Left lung (tissue), 4 donors: ENCODE measurements at regions not wholly inside any gene's neighbourhood (a gene's known extent, or its start where the extent isn't known, plus 50 kb on each side); places are given as distances from the start of the nearest gene placed in this dataset.

Source experiments
- ATAC-seq: fragments of 200-7000 bp; cut with Tn5 transposase; one replicate; pipeline ENCODE4 v1.9.1; 2020; ENCODE audit warnings: moderate library complexity
- DNase-seq, 4 donors: peaks; one replicate each; pipeline ENCODE4 v3.0.0-alpha.2; 2013 to 2020
- H3K27ac ChIP-seq, 2 donors: fragments of 200-600 bp; sonication (generic) in 1 of 2; one replicate each; pipeline versions ENCODE4 v1.5.0 to v1.8.0; 2020 to 2021
- H3K27me3 ChIP-seq, 2 donors: fragments of 200-600 bp; sonication (generic) in 1 of 2; one replicate each; pipeline versions ENCODE4 v1.5.0 to v1.8.0; 2020 to 2021
- H3K36me3 ChIP-seq, 2 donors: fragments of 200-600 bp; sonication (generic) in 1 of 2; one replicate each; pipeline versions ENCODE4 v1.5.0 to v1.8.0; 2020 to 2021
- H3K4me1 ChIP-seq, 2 donors: fragments of 200-600 bp; one replicate each; pipeline ENCODE4 v1.8.0; 2021
- H3K4me3 ChIP-seq, 2 donors: fragments of 200-600 bp; sonication (generic) in 1 of 2; one replicate each; pipeline versions ENCODE4 v1.5.0 to v1.8.0; 2020 to 2021; ENCODE audit warnings: mild to moderate bottlenecking in 1 of 2
- H3K9me3 ChIP-seq, 2 donors: fragments of 200-600 bp; sonication (generic) in 1 of 2; one replicate each; pipeline versions ENCODE4 v1.5.0 to v1.8.0; 2020 to 2021
- intact Hi-C, 2 donors: fragments of 100-400 bp; cut with DNase I; formaldehyde crosslinking; loops; one replicate each; pipeline versions ENCODE4 v1.11.2 to v1.14.2; 2022
- TF ChIP-seq, protein P1 (sequence below), 2 donors: fragments of 200-600 bp; sonication (generic) in 1 of 2; IDR thresholded peaks; one replicate each; pipeline versions ENCODE4 v1.5.0 to v1.8.0; 2021; ENCODE audit warnings: antibody characterized with exemption in 2 of 2
- donor health status: DM: no; HTN: yes; CAD: no.
- donor health status: DM: no; HTN: no; CAD: no.

DNA sequence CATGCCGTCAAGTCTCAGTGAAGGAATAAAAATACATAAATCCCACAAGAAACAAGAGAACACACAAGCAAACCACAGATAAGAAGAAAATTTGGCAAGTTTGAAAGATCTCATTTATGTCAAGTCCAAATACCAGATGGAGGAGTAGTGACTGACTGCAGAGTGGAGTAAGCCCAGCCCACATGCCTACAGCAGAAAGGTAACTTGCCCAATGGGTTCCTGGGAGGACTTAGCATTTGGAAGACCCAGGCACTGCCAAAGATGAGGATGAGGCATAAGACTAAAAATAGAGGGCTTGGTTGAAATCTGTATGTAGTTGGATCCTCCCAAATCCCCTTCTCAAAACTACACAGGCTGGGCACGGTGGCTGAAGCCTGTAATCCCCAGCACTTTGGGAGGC is 70.8 kb downstream of the ZNF648 start:
- no peak for ATAC-seq
- Histone ChIP-seq H3K27me3 (no peaks in the 10 kb centered on the region), H3K9me3 (no peaks in the 10 kb centered on the region), H3K36me3 (no peaks in the 10 kb centered on the region), H3K27ac (no peak overlapping the region), H3K4me3 (no peak overlapping the region), H3K4me1 (no peaks in the 10 kb centered on the region)
- TF ChIP-seq, protein P1, sequence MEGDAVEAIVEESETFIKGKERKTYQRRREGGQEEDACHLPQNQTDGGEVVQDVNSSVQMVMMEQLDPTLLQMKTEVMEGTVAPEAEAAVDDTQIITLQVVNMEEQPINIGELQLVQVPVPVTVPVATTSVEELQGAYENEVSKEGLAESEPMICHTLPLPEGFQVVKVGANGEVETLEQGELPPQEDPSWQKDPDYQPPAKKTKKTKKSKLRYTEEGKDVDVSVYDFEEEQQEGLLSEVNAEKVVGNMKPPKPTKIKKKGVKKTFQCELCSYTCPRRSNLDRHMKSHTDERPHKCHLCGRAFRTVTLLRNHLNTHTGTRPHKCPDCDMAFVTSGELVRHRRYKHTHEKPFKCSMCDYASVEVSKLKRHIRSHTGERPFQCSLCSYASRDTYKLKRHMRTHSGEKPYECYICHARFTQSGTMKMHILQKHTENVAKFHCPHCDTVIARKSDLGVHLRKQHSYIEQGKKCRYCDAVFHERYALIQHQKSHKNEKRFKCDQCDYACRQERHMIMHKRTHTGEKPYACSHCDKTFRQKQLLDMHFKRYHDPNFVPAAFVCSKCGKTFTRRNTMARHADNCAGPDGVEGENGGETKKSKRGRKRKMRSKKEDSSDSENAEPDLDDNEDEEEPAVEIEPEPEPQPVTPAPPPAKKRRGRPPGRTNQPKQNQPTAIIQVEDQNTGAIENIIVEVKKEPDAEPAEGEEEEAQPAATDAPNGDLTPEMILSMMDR (IDR thresholded peaks at IDR 0.05) = no peak
- DNase-seq = no peak
- intact Hi-C loops = no loop called here

DNA sequence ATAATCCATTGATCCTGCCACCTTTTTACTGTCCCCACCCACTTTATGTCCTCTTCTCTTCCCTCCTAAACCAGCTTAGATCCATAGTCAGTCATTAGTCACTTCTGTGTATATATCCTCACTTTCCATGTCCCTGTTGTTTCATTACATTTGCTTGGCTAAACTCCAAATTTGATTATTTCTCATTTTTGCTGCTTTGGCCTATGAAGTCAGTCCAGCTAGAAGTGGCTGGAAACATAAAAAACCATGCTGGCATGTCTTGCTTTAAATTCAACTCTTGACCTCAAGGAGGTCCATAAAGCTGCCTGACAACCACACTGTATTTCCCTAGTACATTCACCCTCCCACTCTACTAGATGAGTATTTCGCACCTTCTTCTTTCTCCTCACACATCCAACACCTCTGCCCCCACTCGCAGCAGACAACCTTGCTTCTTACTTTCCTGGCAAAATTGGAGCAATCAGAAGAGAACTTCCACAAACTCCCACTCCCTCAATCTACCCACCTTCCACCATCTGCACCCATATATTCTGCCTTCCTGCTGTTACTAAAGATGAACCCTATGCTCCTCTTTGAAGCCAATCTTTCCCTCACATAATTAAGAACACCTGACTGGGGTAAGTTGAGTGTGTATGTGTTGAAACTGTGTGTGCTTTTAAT is 72.1 kb downstream of the ZNF648 start:
- H3K4me1 ChIP-seq = no peaks in the 10 kb centered on the region
- no peaks in the 10 kb centered on the region for H3K27me3 ChIP-seq
- H3K36me3 ChIP-seq = no peaks in the 10 kb centered on the region
- ATAC-seq (no peak), DNase-seq (peak in 1 of 4 donors; percentile 29)
- intact Hi-C loops = no loop called here
- TF ChIP-seq, protein P1 (IDR thresholded peaks at IDR 0.05) = no peak
- no peak overlapping the region for H3K27ac ChIP-seq
- H3K4me3 ChIP-seq = no peak overlapping the region
- H3K9me3 ChIP-seq = no peaks in the 10 kb centered on the region

DNA sequence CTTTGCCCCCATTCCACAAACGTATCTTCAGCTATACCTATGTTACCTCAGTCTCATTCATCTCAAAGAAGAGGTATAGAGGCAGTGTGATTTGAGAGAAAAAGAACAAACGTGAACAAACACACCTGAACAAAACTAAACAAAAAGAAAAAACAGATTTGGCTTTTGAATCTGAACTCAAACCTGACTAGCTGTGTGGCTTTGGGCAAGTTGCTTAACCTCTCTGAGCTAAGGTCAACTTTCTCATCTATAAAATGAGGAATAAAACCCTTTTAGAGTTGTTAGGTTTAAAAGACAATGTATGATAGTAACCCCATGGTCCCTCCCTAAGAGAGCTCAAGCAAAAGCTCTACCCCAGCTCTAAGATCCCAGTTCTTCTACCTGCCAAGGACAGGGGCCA is 73.5 kb downstream of the ZNF648 start:
- Histone ChIP-seq H3K27me3 (no peaks in the 10 kb centered on the region), H3K4me1 (no peaks in the 10 kb centered on the region), H3K36me3 (no peaks in the 10 kb centered on the region), H3K27ac (no peak overlapping the region), H3K9me3 (no peaks in the 10 kb centered on the region), H3K4me3 (no peak overlapping the region)
- TF ChIP-seq, protein P1 (IDR thresholded peaks at IDR 0.05) = no peak
- no peak for DNase-seq
- intact Hi-C loops = no loop called here
- no peak for ATAC-seq

DNA sequence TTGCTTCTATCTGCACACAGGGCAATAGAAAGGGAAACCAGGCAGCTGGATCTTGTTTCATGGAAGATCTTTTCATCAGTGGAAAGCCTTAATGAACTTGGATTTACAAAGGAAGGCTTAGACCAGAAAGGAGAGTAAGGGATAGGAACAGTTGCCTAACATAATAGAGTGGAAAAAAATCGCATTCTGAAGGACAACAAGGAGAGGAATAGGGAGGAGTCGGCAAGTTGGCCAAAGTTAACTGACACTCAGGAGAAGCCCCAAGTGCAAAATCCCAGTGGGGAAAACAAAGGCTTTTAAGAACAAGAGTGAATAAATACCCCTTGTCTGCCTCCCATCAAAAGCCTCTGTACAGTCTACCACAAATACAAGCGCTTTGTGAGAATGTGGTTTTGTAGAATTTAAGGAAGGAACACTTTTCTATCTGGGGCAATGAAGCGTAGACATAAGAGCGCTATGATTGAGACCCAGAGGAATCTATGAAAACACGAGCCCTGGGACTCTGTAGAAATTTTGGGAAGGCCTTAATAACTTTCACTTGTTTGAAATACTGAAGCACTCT is 74.1 kb downstream of the ZNF648 start:
- DNase-seq (no peak), ATAC-seq (no peak)
- TF ChIP-seq, protein P1 (IDR thresholded peaks at IDR 0.05) = no peak
- H3K36me3 ChIP-seq = no peaks in the 10 kb centered on the region
- no peaks in the 10 kb centered on the region for H3K9me3 ChIP-seq
- H3K4me1 ChIP-seq = no peaks in the 10 kb centered on the region
- H3K4me3 ChIP-seq = no peak overlapping the region
- H3K27ac ChIP-seq = no peak overlapping the region
- no peaks in the 10 kb centered on the region for H3K27me3 ChIP-seq
- intact Hi-C loops = no loop called here

DNA sequence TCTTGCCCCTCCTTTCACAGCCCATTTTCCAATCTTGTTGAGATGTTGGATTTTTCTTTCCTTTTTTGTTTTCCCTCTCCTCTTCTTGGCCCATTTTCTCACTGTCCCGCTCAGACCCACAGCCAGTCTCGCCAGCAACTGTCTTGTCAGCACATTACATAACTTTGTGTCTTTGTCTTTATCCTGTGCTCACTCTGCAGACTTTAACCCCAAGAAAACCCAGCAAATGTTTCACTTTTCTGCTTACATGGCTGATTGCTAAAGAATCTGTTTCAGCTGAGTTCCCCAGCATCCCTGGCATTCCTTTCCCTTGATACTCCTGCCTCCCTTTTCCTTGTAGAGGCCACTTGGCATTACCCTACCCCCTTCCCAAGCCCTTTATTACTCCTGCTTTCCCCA is 74.6 kb downstream of the ZNF648 start:
- no peaks in the 10 kb centered on the region for H3K36me3 ChIP-seq
- DNase-seq (no peak), ATAC-seq (no peak)
- no peaks in the 10 kb centered on the region for H3K27me3 ChIP-seq
- no peak overlapping the region for H3K27ac ChIP-seq
- H3K4me3 ChIP-seq = no peak overlapping the region
- no peaks in the 10 kb centered on the region for H3K4me1 ChIP-seq
- TF ChIP-seq, protein P1 (IDR thresholded peaks at IDR 0.05) = no peak
- intact Hi-C loops = no loop called here
- no peaks in the 10 kb centered on the region for H3K9me3 ChIP-seq
